IPS-NIHi7 (cell line): ENCODE measurements at regions not wholly inside any gene's neighbourhood (a gene's known extent, or its start where the extent isn't known, plus 50 kb on each side); places are given as distances from the start of the nearest gene placed in this dataset.
"Not testable (repeated sequence)": the region's sequence is repeated elsewhere in the genome, so short reads cannot be mapped to it uniquely, and the experiment has no call there.

Experiments used
- DNase-seq: peaks from one replicate; pipeline ENCODE4 v3.0.0; 2012; ENCODE audit warnings: mixed read lengths; ENCODE audit errors: extremely low spot score

DNA sequence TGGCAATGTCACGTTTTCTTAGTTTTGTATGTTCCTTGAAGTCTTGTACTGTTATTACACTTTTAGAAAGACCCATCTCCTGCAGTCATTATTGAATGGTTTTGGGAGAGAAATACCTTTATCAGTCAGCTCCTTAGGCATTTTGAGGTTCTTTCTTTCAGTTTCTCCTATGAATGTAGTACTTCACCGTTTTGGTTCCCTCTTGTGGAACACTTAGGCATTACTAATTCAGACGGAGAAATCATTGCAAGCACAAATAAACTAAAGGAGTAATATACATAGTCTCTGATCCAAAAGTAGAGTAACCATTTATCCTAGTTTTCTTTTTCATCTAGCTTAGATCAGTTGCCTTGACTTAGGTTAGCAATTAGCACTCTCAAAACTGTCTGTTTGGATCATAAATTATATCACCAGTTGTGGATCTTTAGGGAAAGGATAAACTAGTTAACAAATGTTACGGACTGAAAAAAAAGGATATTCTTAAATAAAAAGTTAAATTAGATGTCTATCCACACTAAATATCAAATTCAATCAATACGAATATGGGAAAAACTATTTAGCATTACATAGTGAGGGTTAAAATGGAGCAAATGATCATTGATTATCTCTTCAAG is 1538.3 kb upstream of the SEL1L start:
- no peak for DNase-seq

DNA sequence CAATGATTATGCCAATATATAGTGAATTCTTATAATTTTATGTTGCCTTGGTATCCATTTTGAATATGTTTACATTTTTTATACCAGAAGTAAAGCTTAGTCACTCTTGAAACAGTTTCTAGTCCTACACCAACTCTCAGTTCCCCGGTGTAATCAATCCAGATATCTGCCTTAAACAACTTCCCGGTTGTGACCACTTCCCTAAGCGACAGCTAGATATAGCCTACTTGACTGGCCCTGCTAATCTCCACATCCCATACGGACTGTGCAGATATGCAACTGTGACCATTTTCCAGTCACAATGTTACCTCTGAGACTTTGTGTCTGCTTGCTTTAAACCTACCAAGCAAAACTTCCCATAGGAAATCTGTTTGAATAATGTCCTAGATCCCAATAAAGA is 1551.5 kb upstream of the SEL1L start:
- no peak for DNase-seq

DNA sequence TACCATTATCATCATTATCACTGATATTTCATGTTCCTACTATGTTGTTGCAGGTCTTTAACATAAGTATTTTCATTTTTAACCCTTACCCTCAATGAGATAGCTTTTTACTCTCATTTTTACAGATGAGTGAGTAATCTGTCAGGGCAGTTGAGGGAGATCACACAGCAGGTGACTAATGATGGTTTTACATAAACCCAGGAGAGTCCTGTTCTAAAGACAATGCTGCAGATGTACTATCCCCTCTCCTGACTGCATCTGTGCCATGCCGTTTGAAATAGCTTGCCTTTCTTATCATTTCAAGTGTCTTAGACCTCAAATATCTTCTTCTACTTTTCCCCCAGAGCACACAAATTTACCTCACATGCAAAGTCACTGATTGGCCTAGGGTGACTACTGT is 1552.1 kb upstream of the SEL1L start:
- DNase-seq: peak; percentile 16

DNA sequence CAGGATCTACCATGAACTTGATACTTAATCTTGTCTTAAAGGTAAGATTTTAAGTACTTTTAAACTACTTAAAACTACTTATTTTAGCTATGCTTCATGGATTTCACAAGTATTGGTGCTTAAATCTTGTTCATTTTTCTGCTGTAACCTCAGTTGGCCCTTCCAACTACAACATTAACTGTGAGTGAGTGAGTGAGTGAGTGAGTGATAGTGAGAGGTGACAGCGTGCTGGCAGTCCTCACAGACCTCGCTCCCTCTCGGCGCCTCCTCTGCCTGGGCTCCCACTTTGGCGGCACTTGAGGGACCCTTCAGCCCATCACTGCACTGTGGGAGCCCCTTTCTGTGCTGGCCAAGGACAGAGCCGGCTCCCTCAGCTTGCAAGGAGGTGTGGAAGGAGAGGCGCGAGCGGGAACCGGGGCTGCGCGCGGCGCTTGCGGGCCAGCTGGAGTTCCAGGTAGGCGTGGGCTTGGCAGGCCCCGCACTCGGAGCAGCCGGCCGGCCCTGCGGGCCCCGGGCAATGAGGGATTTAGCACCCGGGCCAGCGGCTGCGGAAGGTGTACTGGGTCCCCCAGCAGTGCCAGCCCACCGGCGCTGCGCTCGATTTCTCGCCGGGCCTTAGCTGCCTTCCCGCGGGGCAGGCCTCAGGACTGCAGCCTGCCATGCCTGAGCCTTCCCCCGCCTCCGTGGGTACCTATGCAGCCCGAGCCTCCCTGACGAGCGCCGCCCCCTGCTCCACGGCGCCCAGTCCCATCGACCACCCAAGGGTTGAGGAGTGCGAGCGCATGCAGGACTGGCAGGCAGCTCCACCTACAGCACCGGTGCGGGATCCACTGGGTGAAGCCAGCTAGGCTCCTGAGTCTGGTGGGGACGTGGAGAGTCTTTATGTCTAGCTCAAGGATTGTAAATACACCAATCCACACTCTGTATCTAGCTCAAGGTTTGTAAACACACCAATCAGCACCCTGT is 1558.6 kb upstream of the SEL1L start:
- not testable (repeated sequence) for DNase-seq

DNA sequence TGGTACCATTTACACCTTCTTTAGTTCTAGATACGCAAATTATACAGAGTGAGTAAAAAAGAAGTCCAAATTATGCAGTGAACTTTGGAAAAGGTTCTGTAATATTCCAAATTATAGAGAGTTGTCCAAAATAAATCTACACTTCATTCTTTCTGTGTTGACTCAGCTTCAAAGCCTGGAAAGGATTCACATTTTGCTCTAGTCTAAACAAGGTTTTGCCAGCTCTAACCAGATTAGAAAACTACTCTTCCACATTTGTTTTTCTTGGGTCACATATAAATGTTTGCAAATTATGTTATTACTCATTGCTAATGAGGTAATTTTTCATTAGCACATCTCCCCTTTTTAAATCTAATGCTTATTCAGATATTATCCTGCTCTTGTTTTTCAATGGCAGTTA is 1562.4 kb upstream of the SEL1L start:
- DNase-seq: no peak

DNA sequence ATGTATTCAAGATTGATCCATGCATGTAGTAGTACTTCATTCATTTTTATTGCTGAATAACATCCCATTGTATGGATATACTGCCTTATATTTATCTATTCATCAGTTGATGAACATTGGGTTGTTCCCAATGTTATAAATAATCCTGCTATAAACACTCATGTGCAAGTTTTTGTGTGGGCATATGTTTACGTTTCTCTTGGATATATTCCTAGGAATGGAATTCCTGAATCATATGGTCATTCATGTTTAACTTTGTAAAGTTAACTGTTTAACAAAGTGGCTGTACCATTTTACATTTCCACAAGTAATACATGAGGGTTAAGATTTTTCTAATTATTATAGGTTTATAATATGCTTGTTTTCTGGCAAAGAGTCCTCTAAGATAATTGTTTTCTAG is 1568.2 kb upstream of the SEL1L start:
- no peak for DNase-seq

DNA sequence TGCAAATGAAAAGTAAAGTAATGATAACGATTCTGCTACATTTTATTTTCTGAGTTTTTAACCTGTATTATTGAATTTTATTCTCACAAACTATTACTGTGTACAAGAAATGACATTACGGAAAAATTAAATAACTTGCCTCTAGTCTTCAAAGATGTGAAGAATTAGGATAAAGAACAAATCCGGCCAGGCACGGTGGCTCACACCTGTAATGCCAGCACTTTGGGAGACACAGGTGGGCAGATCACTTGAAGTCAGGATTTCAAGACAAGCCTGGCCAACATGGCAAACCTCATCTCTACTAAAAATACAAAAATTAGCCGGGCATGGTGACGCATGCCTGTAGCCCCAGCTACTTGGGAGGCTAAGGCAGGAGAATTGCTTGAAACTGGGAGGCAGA is 1584.4 kb upstream of the SEL1L start:
- DNase-seq: no peak

DNA sequence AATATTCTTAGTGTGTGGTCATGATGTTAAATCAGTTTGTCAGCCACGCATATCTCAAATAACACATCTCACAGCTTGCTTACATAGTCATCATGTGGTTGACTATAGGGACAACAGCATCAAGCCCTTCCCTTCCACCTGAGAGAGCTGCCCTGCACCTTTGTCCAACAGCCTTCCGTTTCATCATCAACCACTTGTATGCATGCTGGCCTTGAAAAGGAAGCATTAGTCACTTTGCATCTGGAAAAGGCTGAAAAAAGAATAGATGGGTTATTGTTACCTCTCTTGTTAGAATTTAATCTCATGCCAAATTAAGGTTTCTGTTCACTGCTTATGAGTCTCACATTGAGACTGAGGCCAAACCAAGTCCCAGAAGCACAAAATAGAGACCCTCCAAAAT is 1586.5 kb upstream of the SEL1L start:
- no peak for DNase-seq

DNA sequence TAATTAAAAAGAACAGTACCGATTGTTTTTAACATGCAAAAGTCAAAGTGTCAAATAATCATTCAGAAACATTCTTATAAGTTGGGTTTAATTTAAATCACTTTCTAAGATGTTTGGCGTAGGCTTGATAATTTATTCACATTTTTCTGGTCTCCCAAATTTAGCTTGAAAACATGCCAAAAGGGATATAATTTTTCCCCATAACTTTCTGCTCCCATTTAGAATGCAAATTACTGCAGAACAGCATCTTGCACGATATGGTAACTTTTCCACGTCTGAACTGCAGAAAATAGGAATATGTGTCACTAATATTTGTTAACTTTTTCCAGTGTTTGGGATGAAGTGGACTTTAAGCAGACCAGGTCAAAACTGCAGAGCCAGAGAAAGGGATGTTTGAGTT is 1592.4 kb upstream of the SEL1L start:
- DNase-seq: no peak

DNA sequence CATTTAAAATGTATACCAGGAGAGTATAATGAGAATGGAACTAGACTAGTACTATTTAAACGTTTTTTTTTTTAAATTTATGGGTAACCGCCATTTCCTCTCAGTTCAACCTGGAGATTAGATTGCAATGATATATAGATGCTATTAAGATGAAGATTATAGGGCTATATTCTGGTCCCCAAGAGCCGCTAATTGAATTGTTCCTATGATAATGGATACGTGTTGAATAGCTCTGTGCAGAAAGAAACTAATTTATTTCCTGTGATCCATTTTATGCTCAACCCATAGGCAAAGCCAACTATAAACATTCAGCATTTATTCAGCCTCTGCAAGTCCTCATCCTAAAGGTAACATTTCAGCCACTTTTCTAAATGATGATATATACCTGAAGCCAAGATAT is 1595.1 kb upstream of the SEL1L start:
- DNase-seq: no peak

DNA sequence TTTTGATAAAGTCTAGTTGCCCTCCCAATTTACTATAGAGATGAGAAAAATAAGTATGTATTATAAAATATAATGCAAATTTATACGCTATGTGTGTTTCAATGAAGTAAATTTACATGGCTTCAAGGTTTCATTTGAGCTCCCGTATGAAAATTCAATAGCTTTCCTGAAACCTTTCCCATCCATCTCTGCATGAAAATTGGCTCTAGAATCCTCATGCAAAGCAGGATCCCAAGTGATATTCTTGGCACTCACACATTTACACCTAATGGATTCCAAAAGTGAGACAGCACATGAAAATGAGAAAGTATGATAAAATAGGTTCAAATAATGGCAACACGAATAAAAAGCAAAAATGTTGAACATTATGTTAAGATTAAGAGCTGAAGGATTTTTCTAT is 1595.8 kb upstream of the SEL1L start:
- no peak for DNase-seq

DNA sequence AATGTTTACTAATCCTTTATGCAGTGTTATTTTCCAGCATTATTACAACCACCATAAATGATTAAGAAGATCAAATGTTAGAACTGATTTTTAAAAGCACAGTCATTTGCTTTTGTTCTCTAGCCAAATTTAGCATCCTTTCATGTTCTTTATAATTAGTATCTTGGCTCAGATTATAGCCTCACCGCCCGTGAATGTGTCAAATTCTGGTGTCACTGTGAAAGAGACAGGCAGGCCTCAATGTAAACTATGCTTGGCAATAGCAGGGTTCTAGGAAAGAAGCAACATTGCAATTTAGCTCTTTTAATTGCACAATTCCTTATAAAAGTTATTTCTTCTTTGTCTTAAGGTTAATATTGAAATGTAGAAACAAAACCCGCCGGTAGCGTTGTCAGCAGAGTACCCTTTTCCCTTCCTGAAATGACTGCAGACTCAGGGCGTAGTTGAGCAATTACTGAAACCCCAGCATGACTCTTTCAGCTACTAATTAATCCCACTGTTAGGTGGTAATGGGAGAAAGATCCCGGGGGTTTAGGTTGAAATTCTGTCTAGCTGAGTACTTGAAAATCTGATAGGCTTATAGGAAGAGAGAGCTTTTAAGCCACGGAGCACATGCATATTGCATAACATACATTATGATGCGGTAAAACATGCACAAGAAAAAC is 1600.5 kb upstream of the SEL1L start:
- DNase-seq: peak; percentile 20

DNA sequence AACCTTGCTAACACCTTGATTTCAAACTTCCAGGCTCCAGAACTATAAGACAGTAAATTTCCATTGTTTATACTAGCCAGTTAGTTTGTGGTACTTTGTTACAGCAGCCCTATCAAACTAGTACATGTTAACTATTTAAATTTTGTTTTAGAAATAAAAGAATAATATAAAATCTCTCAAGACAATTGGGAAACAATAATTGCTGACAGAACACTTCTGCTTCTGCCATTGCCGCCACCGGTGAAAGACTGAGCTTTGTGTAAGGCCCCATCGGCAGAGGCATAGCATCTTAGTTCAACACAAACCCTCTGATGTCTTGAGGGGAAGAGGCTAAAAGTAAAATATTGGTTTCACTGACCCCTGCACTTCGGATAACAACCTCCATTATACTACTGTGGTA is 1607.1 kb upstream of the SEL1L start:
- DNase-seq: no peak

DNA sequence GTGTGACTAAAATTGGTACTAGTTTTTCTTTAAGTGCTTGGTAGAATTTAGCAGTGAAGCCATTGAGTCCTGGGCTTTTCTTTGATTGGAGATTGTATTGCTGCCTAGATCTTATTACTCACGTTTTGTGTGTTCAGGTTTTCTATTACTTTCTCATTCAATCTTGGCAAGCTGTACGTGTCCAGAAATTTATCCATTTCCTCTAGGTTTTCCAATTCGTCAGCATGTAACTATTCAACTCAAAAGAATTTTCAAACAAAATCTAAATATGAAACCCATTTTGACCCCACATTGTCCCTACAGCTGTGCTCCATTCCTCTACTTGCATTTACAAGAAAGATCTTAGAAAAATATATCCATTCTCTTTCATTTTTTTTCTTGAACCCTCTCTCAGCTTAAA is 1613.4 kb upstream of the SEL1L start:
- no peak for DNase-seq

DNA sequence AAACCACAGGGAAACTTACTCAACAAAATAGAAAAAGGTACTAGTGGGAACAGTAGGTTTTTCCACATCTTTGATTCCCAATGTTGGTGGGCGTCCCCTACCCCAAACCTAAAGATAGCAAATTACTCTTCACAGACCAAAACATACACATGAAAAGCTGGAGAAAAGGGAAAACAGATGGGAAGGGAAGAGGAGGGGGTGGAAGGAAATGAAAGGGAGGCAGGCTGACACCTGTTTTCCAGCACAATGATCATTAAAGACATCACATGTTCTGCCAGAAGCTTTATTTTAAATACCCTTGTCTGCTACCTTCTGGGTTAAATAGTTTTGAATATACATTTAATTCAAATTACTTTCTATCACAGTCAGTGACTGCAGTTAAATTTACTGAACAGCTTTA is 1617.9 kb upstream of the SEL1L start:
- no peak for DNase-seq

DNA sequence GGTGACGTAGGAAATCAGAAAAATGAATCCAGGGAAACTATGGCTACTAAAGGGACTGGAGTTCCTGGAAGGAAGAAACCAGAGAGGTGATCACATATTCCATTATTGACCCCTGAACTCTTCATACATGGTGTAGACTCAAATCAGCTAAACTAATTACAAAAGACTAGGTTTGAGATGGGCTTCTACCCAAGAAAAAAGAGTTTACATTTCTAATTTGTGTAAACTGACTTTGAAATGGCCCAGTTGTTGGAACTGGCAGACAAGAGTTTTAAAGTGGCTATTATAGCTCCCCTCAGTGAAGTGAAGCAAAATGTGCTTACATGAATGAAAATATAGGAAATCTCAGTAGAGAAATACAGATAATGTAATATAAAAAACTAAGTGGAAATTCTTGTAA is 1619.4 kb upstream of the SEL1L start:
- DNase-seq: no peak

DNA sequence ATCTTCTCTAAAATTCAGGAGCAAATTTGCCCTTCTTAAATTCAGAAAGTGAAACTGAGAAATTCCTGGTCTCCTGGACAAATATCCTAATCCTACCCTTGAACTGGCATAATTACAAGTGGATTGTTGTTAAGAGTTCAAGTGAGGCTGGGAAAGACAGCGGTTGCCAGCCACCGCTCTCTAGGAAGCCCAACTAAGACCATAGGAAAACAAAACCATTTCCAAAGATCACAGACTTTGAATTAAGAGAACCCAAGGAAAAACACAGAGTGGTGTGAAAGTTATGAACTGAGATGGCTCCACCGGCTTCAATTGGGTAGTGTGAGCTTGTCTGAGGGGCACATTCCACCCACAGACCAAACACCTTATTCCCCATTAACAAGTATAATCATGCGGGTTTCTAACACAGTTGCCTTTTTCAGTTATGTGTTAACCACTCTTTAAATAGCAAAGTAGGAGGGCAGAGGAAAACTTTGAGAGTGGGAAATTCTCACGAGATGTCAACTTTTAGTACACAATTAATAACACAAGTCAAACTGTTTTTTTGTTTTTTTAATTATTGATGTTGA is 1628.8 kb upstream of the SEL1L start:
- DNase-seq: no peak

DNA sequence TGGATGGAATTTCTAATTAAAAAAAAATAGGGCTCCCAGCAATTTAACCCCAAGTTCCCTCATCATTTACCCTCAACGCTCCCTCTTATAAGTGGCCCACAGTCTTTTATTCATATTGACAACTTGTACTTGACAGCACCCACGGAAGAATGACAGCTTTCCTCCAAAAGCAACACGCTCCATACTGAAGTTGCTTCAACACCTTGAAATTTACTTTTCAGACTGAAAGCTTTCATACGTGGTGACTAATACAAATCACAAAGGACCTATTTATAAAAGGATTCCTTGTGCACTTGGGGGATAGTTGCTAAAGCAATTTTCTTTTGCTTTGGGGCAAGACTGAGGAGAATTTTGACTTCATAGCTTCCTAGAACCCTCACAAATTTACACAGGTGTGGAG is 1629.4 kb upstream of the SEL1L start:
- no peak for DNase-seq

DNA sequence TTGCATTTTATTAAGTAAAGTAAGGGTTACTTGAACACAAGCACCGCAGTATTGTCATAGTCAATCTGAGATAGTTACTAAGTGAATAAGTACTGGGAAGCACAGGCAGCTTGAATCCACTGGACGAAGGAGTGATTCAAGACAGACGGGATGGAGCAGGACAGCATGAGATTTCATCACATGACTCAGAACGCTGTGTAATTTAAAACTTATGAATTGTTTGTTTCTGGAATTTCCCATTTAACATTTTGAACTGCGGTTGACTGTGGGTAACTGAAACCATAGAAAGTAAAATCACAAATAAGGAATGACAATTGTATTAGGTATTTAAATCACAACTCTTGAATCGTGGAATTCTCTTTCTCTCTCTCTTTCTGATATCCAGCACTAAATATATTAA is 1630.4 kb upstream of the SEL1L start:
- no peak for DNase-seq

DNA sequence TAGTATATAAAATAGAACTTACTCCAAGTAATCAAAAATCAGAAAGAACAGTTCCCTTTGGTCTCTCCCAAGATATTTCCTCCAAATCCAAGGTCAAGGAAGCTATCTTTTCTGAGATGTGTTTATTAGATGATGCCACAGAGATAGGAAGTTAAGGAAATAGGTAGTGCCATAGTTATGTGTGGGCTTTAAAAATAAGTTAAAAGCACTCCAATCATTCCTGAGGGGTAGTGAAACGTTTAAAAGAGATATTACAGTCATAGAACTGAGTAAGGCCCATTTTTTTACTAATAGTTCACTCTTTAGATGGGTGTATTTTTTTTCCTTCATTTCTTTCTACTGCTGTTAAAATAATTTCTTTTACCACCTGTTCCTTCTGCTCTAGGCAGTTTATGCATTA is 1630.9 kb upstream of the SEL1L start:
- no peak for DNase-seq

DNA sequence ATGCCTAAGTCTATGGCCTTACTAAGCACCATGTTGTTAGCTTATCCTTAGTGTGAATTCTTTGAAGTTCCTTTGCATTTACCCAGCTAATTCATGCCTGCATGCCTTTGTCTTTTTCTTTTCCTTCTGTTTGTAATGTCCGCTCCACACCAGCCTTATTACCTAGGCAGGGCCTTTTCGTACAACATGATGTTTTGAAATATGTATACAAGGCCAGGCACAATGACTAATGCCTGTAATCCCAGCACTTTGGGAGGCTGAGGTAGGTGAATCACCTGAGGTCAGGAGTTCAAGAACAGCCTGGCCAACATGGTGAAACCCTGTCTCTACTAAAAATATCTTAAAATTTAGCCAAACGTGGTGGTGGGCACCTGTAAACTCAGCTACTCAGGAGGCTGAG is 1636.5 kb upstream of the SEL1L start:
- no peak for DNase-seq

DNA sequence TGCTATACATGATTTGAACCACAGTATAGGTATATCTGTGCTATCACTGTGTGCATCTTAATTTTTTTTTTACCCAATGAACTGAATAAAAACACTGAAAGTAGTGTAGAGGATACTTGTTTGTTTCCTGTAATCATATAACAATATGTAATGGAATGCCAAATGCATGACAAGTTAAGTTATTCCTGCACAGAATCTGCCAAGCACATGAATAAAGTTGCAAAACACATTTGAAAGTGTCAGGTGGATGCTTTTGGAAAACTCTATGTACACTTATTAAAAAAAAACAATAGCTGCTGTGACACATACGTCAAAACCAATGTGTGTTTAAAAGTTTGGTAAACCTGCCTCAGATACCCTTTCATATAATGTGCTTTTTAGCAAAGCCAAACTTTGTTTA is 1638.1 kb upstream of the SEL1L start:
- no peak for DNase-seq

DNA sequence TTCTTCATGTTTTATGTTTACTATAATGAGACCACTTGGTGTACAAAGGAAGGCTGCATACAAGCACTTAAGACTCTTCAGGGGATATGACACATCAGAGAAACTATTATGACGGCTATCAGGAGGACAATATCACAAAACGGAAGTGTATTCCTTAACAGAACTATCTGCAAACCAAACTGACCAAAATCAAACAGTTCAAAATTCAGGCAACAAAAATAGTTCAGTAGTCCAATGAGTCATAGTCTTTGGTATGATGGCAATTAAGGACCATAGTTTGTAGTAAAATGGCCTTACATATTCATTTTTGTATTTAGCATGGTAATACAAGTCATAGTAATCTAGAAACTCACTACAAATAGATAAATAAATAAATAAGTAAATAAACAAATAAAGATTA is 1638.7 kb upstream of the SEL1L start:
- DNase-seq: no peak
